ACC112 (cell line): ENCODE measurements at regions not wholly inside any gene's neighbourhood (a gene's known extent, or its start where the extent isn't known, plus 50 kb on each side); places are given as distances from the start of the nearest gene placed in this dataset.

Experiments used
- H2AFZ ChIP-seq: fragments of 200-600 bp; sonication (generic); one replicate; pipeline ENCODE4 v1.6.0; 2017; ENCODE audit warnings: antibody characterized with exemption, low read length; ENCODE audit not compliant: unreplicated experiment
- H3K27ac ChIP-seq: fragments of 200-600 bp; sonication (generic); 2 replicates; pipeline ENCODE4 v1.5.1; 2014; ENCODE audit warnings: low read depth, mild to moderate bottlenecking, antibody characterized with exemption, low read length, moderate library complexity
- H3K27me3 ChIP-seq: fragments of 200-600 bp; sonication (generic); 2 replicates; pipeline ENCODE4 v1.6.1; 2014; ENCODE audit warnings: mild to moderate bottlenecking, antibody characterized with exemption, low read length, moderate library complexity, mixed read lengths; ENCODE audit not compliant: insufficient read depth
- H3K36me3 ChIP-seq: fragments of 200-600 bp; sonication (generic); 2 replicates; pipeline ENCODE4 v1.6.1; 2016; ENCODE audit warnings: mild to moderate bottlenecking, antibody characterized with exemption, low read length, moderate library complexity, mixed read lengths; ENCODE audit not compliant: insufficient read depth
- H3K4me1 ChIP-seq: fragments of 200-600 bp; sonication (generic); one replicate; pipeline ENCODE4 v1.6.1; 2016; ENCODE audit warnings: low read length, mixed read lengths; ENCODE audit not compliant: insufficient read depth, unreplicated experiment, control insufficient read depth
- H3K4me3 ChIP-seq: fragments of 200-600 bp; sonication (generic); 2 replicates; pipeline ENCODE4 v1.5.1; 2014; ENCODE audit warnings: mild to moderate bottlenecking, low read depth, low read length
- H3K79me2 ChIP-seq: fragments of 200-600 bp; sonication (generic); one replicate; pipeline ENCODE4 v1.6.0; 2016; ENCODE audit warnings: low read length; ENCODE audit not compliant: control insufficient read depth, unreplicated experiment, insufficient read depth

- Histone ChIP-seq H3K27ac (no peak overlapping the region), H3K36me3 (no peaks in the 10 kb centered on the region), H2AFZ (no peak overlapping the region), H3K4me3 (no peak overlapping the region), H3K79me2 (no peaks in the 10 kb centered on the region), H3K27me3 (no peaks in the 10 kb centered on the region), H3K4me1 (no peaks in the 10 kb centered on the region)
These were observed 450.6 kb upstream of the PSMD7 start for GRCh38 chr16:73846007-73846330.

- Histone ChIP-seq H3K27ac (no peak overlapping the region), H3K79me2 (no peaks in the 10 kb centered on the region), H3K4me1 (no peaks in the 10 kb centered on the region), H3K27me3 (no peaks in the 10 kb centered on the region), H3K36me3 (no peaks in the 10 kb centered on the region), H2AFZ (no peak overlapping the region), H3K4me3 (no peak overlapping the region)
These were observed 451.2 kb upstream of the PSMD7 start for GRCh38 chr16:73845238-73846006.

DNA sequence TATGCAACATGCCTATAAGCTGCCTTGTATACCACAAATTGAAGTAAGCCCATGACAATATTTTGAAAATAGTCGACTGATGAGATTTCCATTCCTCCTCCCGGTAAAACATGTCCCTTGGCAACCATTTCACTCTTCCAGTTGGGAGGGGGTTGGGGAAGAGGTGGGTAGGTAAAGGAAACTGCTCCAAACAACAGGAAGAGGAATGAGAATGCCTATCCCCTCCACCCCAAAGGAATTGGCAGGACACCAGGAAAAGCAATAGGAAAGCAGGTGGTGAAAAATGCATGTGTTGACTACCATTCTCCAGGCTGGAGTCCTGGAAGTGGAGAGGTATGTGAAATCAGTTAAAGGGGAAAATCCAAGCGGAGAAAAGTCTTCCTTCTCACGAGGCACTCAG is 455.9 kb upstream of the PSMD7 start:
- Histone ChIP-seq H3K79me2 (no peaks in the 10 kb centered on the region), H2AFZ (no peak overlapping the region), H3K36me3 (no peaks in the 10 kb centered on the region), H3K27me3 (no peaks in the 10 kb centered on the region), H3K27ac (no peak overlapping the region), H3K4me3 (no peak overlapping the region), H3K4me1 (no peaks in the 10 kb centered on the region)

- H3K4me1 ChIP-seq, result no peaks in the 10 kb centered on the region
These were observed 465.4 kb upstream of the PSMD7 start for GRCh38 chr16:73831220-73831619.

GRCh38 chr16:73823205-73823849 is 473.3 kb upstream of the PSMD7 start:
- no peaks in the 10 kb centered on the region for H3K4me1 ChIP-seq
- H2AFZ ChIP-seq, result no peak overlapping the region
- no peaks in the 10 kb centered on the region for H3K79me2 ChIP-seq
- H3K36me3 ChIP-seq, result no peaks in the 10 kb centered on the region
- no peak overlapping the region for H3K27ac ChIP-seq
- no peaks in the 10 kb centered on the region for H3K27me3 ChIP-seq
- H3K4me3 ChIP-seq, result no peak overlapping the region

More at GRCh38 chr16:73831220-73831619, 465.4 kb upstream of the PSMD7 start:
- Histone ChIP-seq H2AFZ (no peak overlapping the region), H3K4me3 (no peak overlapping the region), H3K27ac (no peak overlapping the region), H3K36me3 (no peaks in the 10 kb centered on the region), H3K27me3 (no peaks in the 10 kb centered on the region), H3K79me2 (no peaks in the 10 kb centered on the region)

- H3K4me1 ChIP-seq, result no peaks in the 10 kb centered on the region
- no peak overlapping the region for H3K27ac ChIP-seq
- H3K36me3 ChIP-seq, result no peaks in the 10 kb centered on the region
These were observed 478.9 kb upstream of the PSMD7 start for GRCh38 chr16:73817526-73818324.

DNA sequence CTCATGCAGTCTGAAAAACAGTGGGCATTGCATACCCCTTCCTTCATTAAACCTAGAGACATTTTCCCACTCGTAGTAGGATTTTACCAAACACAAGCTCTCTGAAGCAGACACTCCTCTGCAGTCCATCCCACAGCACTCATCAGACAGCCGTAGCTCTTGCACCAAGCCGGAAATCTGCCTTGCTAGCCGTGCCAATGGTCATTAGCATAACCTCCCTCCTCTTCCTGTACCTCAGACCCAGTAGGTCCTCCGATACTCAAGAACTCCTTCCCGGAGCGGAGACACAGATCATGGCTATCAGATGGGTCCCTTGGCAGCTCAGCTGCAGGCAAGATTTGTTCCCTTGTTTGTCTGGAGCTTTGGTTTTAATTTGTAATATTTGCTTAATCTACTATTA is 483.1 kb upstream of the PSMD7 start:
- Histone ChIP-seq H3K79me2 (no peaks in the 10 kb centered on the region), H3K4me1 (no peaks in the 10 kb centered on the region), H3K4me3 (no peak overlapping the region), H2AFZ (no peak overlapping the region), H3K27ac (no peak overlapping the region), H3K27me3 (no peaks in the 10 kb centered on the region), H3K36me3 (no peaks in the 10 kb centered on the region)

More at GRCh38 chr16:73817526-73818324, 478.9 kb upstream of the PSMD7 start:
- Histone ChIP-seq H3K79me2 (no peaks in the 10 kb centered on the region), H3K4me3 (no peak overlapping the region), H3K27me3 (no peaks in the 10 kb centered on the region), H2AFZ (no peak overlapping the region)

DNA sequence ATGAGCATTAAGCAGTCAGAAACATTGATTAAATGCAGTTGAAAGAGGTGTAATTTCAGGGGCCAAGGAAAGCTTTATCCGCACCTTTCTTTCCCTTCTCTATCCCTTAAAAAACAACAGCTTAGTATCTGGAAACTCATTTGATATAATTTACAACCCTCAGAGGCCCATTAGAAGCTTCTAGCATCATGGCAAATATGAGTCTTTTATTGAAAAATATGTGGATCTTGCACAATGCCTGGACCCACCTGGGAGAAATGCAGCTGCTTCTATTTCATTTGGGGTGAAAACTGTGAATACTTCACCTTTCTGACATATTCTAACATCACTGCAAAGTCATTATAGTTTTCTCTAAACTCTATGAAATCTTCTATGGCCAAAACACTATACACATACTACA is 492.2 kb upstream of the PSMD7 start:
- Histone ChIP-seq H3K4me3 (no peak overlapping the region), H2AFZ (no peak overlapping the region), H3K4me1 (no peaks in the 10 kb centered on the region), H3K27ac (no peak overlapping the region), H3K36me3 (no peaks in the 10 kb centered on the region), H3K27me3 (no peaks in the 10 kb centered on the region), H3K79me2 (no peaks in the 10 kb centered on the region)

DNA sequence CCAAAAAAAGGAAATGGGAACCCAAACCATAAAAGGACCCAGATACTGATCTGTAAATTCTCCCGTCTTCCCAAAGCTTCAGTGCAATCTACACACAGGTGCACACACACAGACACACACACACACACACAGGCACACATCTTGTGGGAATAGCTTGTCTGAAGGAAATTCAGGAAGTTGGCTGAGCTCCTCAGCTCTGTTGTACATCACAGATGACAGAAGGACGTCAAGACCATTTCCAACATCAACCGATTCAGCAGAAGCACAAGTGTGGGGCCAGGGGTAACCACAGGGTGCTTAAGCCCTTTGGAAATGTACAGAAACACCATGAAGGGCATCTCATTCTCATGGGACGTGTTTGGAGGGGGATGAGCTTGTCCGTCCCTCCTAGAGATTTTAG is 498.1 kb upstream of the PSMD7 start:
- no peaks in the 10 kb centered on the region for H3K27me3 ChIP-seq
- no peak overlapping the region for H2AFZ ChIP-seq
- no peak overlapping the region for H3K4me3 ChIP-seq
- no peaks in the 10 kb centered on the region for H3K36me3 ChIP-seq
- H3K4me1 ChIP-seq, result no peaks in the 10 kb centered on the region
- no peak overlapping the region for H3K27ac ChIP-seq
- H3K79me2 ChIP-seq, result no peaks in the 10 kb centered on the region

GRCh38 chr16:73797115-73797514 is 499.5 kb upstream of the PSMD7 start:
- H3K27me3 ChIP-seq, result no peaks in the 10 kb centered on the region
- H3K27ac ChIP-seq, result no peak overlapping the region
- no peaks in the 10 kb centered on the region for H3K36me3 ChIP-seq
- H3K79me2 ChIP-seq, result no peaks in the 10 kb centered on the region
- H3K4me1 ChIP-seq, result no peaks in the 10 kb centered on the region
- H2AFZ ChIP-seq, result no peak overlapping the region
- no peak overlapping the region for H3K4me3 ChIP-seq
